Mucosa of rectum (tissue), 2 donors: ENCODE measurements at regions not wholly inside any gene's neighbourhood (a gene's known extent, or its start where the extent isn't known, plus 50 kb on each side); places are given as distances from the start of the nearest gene placed in this dataset.

ENCODE experiments used
- H3K27ac ChIP-seq, 2 donors: one replicate each; pipeline ENCODE4 v1.7.0; 2013; ENCODE audit warnings: inconsistent platforms in 2 of 2, low read depth in 2 of 2, low read length in 2 of 2
- H3K27me3 ChIP-seq, 2 donors: one replicate each; pipeline ENCODE4 v1.7.0; 2013; ENCODE audit warnings: low read length in 2 of 2; ENCODE audit not compliant: control insufficient read depth in 2 of 2, insufficient read depth in 2 of 2
- H3K36me3 ChIP-seq, 2 donors: one replicate each; pipeline ENCODE4 v1.7.0; 2013; ENCODE audit warnings: low read length in 2 of 2; ENCODE audit not compliant: control insufficient read depth in 2 of 2, insufficient read depth in 2 of 2
- H3K4me1 ChIP-seq, 2 donors: one replicate each; pipeline ENCODE4 v1.7.0; 2013; ENCODE audit warnings: low read length in 2 of 2, mild to moderate bottlenecking in 1 of 2; ENCODE audit not compliant: control insufficient read depth in 2 of 2, insufficient read depth in 2 of 2
- H3K4me3 ChIP-seq, 2 donors: one replicate each; pipeline ENCODE4 v1.7.0; 2013; ENCODE audit warnings: low read length in 2 of 2
- H3K9ac ChIP-seq, 2 donors: one replicate each; pipeline ENCODE4 v1.7.0; 2013; ENCODE audit warnings: low read length in 2 of 2, low read depth in 1 of 2, mild to moderate bottlenecking in 1 of 2
- H3K9me3 ChIP-seq, 2 donors: one replicate each; pipeline ENCODE4 v1.7.0; 2013; ENCODE audit warnings: low read length in 2 of 2; ENCODE audit not compliant: control insufficient read depth in 2 of 2
- donor health status: healthy.
- donor health status: Normal muscosa, but diverticular disease.

DNA sequence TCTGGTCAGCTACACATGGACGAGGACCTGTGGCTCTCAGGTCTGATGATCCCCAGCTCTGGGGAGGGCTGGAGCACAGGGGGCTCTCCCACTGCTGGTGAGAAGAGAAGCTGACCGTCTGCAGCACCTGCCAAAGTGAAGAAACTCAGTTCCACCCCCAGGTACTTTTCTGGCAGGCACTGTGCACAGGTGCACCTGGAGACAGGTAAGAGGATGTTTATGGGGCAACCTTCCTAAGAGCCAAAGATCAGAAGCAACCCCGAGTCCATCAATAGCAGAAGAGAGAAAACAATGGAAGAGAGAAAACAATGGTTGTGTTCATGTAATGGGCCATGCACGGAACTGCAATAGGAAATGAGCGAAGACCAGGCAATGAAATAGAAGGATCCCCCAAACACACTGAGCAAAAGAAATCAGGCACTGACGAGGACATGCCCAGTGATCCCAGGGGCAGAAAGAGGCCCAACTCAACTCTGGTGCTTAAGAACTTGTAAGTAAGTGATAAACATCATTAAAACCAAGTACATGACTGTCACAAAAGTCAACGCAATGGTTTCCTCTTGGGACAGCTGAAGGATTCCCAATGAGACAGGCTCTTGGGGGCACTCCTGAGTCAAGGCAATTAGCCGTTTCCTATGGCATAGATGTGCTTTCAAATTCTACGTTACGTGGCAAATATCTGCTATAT is 95.0 kb upstream of the ALDH1A3 start:
- Histone ChIP-seq H3K36me3 (no peaks in the 10 kb centered on the region), H3K9me3 (no peaks in the 10 kb centered on the region), H3K4me3 (no peak overlapping the region), H3K27me3 (no peaks in the 10 kb centered on the region), H3K27ac (no peak overlapping the region), H3K4me1 (no peaks in the 10 kb centered on the region), H3K9ac (no peak overlapping the region)

DNA sequence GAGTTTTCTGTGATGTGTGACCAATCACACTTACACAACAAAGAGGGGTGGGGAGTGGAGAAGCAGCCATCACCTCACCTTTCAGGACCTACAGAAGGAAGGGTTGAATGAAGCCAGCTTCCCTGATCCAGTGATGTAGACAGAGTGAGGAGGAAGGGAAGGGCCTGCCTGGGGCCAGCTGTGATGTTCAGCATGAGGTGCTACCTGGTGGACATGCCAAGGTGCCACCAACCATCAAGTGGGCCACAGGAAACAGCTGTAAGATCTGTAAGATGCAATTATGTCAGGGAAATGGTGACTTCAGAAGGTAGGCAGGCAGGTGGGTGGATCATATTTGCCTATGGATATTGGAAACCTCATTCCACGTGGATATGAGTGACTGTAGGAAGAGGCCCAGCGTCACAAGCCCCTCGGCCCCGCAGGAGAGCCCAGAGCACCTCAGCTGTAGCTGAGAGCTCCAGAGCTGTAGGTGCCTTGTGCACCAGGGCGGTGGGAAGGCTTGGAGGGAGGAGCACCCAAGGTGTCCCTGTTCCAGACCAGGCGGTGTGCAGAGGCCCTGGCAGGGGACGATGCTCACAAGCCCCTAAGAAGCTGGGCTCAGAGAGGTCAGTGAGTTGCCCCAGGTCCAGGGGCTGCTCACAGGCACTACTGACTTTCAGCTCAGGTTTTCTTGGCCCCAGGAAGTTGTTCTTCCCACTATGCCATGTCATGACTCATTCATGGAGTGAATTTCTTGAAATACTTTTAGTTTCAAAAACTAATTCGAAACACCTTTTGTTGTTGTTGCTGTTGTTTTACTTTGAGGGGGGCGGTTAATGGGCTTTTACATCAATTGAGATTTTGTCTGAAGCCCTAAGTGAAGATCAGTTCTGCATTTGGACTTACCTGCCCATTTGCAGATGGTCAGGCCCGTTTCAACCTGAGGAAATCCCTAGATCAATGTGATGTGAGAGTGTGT is 94.2 kb upstream of the ALDH1A3 start:
- Histone ChIP-seq H3K27me3 (no peaks in the 10 kb centered on the region), H3K27ac (no peak overlapping the region), H3K36me3 (no peaks in the 10 kb centered on the region), H3K4me3 (no peak overlapping the region), H3K4me1 (no peaks in the 10 kb centered on the region), H3K9me3 (no peaks in the 10 kb centered on the region), H3K9ac (no peak overlapping the region)

DNA sequence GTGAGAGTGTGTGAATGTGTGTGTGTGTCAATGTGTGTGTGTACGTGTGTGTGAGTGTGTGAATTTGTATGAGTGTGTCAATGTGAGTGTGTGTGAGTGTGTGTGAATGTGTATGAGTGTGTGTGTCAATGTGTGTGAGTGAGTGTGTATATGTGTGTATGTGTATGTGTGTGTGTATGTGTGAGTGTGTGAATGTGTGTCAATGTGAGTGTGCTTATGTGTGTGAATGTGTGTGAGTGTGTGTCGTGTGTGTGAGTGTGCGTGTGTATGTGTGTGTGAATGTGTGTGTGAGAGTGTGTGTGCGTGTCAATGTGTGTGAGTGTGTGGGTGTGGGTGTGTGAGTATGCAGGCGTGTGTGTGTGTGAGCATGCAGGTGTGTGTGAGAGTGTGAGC is 93.5 kb upstream of the ALDH1A3 start:
- H3K27me3 ChIP-seq, result no peaks in the 10 kb centered on the region
- H3K27ac ChIP-seq, result no peak overlapping the region
- H3K4me1 ChIP-seq, result no peaks in the 10 kb centered on the region
- H3K36me3 ChIP-seq, result no peaks in the 10 kb centered on the region
- no peaks in the 10 kb centered on the region for H3K9me3 ChIP-seq
- no peak overlapping the region for H3K4me3 ChIP-seq
- H3K9ac ChIP-seq, result no peak overlapping the region

DNA sequence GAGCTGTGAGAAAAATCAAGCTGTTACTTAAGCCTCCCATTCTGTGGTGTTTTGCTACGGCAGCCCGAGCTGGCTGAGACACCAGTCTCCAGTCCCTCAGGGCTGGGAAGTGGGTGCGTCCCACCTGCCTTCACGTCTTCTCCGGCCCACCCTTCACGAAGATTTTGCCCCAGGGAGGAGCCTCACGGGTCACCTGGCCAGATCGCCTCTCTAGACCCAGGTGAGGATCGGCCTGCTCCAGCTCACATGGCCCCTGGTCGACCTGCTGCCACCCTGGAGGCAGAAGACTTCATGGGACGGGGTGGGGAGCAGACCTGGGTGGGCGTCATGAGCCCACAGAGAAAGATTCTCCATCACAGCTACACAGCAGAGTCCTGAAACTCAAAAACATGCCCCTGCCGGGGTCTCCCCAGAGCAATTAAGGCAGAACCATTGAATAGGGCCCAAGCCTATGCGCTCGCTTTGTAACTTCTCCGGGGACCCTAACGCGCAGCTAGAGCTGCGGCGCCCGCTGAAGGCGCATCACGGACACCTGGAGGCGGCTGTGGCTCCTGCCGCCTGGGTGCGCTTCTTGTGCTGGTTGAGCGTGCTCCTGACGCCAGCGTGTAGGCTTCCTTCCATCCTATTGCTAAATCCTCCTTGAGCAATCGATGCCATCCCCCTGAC is 92.6 kb upstream of the ALDH1A3 start:
- Histone ChIP-seq H3K4me1 (no peaks in the 10 kb centered on the region), H3K36me3 (no peaks in the 10 kb centered on the region), H3K4me3 (no peak overlapping the region), H3K27me3 (no peaks in the 10 kb centered on the region), H3K27ac (no peak overlapping the region), H3K9me3 (no peaks in the 10 kb centered on the region), H3K9ac (no peak overlapping the region)

DNA sequence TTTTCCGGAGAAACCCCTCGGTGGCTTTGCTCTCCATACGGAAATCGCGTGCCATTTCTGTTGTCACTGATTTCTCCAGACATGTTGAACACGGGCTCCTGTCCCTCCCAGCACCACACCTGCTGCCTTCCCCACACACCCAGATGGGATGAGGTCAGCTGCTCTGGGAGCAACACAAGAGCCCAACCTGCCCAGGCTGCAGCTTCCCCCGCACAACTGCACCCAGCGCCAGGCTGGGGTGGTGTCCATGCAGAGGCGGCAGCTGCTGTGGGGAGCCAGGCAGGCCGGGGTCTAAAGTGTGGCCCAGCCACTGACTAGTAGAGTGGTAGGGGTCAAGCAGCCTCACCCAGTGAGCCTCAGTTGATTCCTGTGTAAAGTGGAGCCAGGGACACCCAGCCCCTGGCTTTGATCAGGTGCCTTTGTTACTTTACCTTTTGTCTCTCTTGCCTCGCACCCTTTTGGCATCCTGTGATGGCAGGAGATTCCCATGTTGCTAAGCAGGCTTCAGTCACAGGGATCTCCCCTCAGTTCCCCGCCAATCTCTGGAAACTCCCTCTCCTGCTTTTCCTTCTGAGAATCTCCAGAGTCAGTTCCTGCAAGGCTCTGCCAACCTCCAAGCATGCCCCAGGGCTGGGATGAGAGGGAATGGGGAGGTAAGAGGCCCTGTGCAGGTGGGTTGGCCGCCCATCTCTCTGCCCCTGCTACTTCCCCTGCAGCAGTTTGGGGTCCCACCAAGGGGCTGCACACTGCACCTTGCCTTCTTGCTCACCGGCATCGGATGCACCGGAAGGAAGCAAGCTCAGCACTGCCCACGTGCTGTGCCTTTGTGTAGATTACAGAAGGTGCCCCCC is 91.8 kb upstream of the ALDH1A3 start:
- Histone ChIP-seq H3K9me3 (no peaks in the 10 kb centered on the region), H3K27ac (no peak overlapping the region), H3K4me1 (no peaks in the 10 kb centered on the region), H3K4me3 (no peak overlapping the region), H3K27me3 (no peaks in the 10 kb centered on the region), H3K9ac (no peak overlapping the region), H3K36me3 (no peaks in the 10 kb centered on the region)

DNA sequence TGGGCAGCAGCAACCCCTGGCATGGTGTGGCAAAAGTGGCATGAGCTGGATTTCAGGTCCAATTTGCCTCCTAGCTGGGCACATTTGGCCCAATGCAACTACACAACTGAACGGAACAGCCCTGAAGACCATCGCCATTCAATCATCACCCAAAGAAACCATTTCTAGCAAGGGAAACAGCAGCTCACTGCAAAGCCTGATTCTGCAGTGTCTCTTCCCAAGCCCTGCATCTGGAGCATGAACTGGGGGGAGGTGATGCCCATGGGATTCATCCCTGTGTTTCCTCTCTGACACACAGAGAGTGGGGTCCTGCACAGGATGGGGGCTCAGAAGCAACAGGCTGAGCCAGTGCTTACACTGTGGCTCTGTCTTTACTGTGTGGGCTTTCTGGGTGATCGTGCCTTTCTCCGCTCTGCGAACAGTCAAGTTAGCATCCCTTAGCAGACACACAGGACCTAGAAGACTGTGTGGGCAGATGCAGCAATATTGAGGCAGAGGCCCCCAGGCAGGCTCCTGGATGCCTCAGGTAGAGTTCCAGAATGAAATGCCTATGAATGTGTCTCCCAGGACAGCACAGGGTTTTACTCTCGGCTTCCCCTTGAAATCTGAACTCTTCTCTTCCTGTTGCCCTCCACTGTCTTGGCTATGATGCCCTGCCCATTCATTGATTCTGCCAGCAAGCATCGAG is 91.1 kb upstream of the ALDH1A3 start:
- Histone ChIP-seq H3K4me3 (no peak overlapping the region), H3K27ac (no peak overlapping the region), H3K36me3 (no peaks in the 10 kb centered on the region), H3K9me3 (no peaks in the 10 kb centered on the region), H3K27me3 (no peaks in the 10 kb centered on the region), H3K4me1 (no peaks in the 10 kb centered on the region), H3K9ac (no peak overlapping the region)

DNA sequence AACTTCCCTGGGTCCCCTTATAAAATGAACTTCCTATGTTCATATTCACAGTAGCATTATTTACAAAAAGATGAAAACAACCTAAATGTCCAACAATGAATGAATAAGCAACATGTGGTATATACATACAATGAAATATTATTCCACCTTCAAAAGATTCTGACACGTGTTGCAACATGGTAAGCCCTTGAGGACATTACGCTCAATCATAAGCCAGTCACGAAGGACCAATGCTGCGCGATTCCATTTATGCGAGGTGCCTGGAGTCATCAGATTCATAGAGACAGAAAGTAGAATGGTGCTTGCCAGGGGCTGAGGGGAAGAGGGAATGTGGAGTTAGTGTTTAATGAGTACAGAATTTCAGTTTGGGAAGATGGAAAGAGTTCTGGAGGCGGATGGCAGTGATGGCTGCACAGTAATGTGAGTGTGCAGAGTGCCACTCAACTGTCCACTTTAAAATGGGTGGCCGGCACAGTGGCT is 88.8 kb upstream of the ALDH1A3 start:
- H3K27ac ChIP-seq, result no peak overlapping the region
- H3K4me1 ChIP-seq, result no peaks in the 10 kb centered on the region
- no peaks in the 10 kb centered on the region for H3K36me3 ChIP-seq
- H3K9ac ChIP-seq, result no peak overlapping the region
- H3K9me3 ChIP-seq, result no peaks in the 10 kb centered on the region
- H3K27me3 ChIP-seq, result no peaks in the 10 kb centered on the region
- H3K4me3 ChIP-seq, result no peak overlapping the region

DNA sequence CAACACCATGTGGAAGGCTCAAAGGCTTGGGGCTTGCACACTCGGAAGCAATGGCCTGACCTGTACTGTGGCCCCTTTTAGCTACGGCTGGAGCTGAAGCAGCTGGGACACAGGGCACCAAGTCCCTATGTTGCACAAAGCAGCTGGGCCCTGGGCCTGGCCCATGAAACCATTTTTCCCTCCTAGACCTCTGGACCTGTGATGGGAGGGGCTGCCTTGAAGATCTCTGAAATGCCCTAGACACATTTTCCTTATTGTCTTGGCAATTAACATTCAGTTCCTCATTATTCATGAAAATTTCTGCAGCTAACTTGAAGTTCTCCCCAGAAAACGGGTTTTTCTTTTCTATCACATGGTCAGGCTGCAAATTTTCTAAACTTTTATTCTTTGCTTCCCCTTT is 85.6 kb upstream of the ALDH1A3 start:
- H3K36me3 ChIP-seq, result no peaks in the 10 kb centered on the region
- H3K4me1 ChIP-seq, result no peaks in the 10 kb centered on the region
- no peak overlapping the region for H3K27ac ChIP-seq
- H3K4me3 ChIP-seq, result no peak overlapping the region
- no peaks in the 10 kb centered on the region for H3K9me3 ChIP-seq
- H3K27me3 ChIP-seq, result no peaks in the 10 kb centered on the region
- H3K9ac ChIP-seq, result no peak overlapping the region

DNA sequence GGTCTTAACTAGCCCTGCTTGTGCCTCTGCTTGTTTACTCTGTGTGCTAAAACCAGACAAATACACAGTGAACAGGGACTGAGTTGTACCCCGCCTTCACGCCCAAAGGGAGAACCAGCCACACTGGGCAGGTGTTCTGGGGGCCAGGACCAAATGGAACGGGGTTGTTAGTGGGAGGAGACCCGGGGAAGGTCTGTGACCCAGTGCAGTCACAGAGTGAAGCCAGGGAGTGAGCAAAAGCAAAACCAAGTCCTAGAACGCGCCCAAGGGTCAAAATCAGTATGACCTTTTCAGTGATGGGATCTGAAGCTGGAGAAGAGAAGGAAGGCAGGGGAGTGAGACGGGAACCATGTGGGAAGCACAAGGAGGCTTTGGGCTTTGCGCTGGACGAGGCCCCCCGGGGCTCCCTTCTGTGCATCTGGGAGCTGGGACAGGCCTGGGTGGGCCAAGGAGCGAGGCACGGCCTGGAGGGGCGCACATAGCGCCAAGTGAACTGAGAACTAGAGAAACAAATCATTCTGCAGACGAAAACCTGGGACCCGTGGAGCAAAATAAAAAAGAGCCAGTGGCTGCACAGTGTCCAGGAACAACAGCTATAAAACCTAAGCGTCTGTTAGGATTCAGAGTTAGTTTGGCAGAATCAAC is 78.3 kb upstream of the ALDH1A3 start:
- Histone ChIP-seq H3K27me3 (no peaks in the 10 kb centered on the region), H3K9ac (no peak overlapping the region), H3K4me1 (no peaks in the 10 kb centered on the region), H3K9me3 (no peaks in the 10 kb centered on the region), H3K27ac (no peak overlapping the region), H3K36me3 (no peaks in the 10 kb centered on the region), H3K4me3 (no peak overlapping the region)
